ENCODE measurements at regions not wholly inside any gene's neighbourhood (a gene's known extent, or its start where the extent isn't known, plus 50 kb on each side); places are given as distances from the start of the nearest gene placed in this dataset.

DNA sequence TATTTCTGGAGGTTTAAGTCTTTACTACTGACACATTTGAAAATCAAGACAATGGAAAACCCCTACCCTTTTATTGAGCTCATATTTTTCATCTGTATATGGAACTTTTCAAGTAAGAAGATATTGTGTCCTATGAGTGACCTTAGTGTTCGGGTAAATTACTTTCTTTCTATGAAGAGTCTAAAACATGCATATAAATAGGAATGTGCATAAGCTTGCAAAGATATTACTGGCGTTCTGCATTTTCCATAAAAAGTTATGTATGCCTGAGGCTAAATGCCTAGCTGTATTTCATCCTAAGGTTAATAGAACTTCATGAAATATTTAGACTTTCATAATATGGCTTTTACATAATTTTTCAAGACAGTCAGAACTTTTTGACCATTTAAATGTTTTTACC, 495.8 kb upstream of the ADAMTS5 start:
- intact Hi-C loops (cut with micrococcal nuclease; ENCODE audit: unreplicated experiment) = no loop called here
- Mint-ChIP-seq H3K4me3 (ENCODE audit: low read depth, unreplicated experiment) (no peak overlapping the region), H3K27me3 (ENCODE audit: unreplicated experiment) (no peaks in the 10 kb centered on the region), H3K27ac (ENCODE audit: unreplicated experiment) (no peak overlapping the region), H3K36me3 (ENCODE audit: insufficient read depth, unreplicated experiment) (no peaks in the 10 kb centered on the region), H3K9me3 (ENCODE audit: low read depth, unreplicated experiment) (no peaks in the 10 kb centered on the region), H3K4me1 (ENCODE audit: low read depth, unreplicated experiment) (no peaks in the 10 kb centered on the region)
- DNase-seq = no peak
- CTCF ChIA-PET = no interaction called here
- no TSS peak for BruUV-seq (replicated peaks)
- TF ChIP-seq, protein P1, sequence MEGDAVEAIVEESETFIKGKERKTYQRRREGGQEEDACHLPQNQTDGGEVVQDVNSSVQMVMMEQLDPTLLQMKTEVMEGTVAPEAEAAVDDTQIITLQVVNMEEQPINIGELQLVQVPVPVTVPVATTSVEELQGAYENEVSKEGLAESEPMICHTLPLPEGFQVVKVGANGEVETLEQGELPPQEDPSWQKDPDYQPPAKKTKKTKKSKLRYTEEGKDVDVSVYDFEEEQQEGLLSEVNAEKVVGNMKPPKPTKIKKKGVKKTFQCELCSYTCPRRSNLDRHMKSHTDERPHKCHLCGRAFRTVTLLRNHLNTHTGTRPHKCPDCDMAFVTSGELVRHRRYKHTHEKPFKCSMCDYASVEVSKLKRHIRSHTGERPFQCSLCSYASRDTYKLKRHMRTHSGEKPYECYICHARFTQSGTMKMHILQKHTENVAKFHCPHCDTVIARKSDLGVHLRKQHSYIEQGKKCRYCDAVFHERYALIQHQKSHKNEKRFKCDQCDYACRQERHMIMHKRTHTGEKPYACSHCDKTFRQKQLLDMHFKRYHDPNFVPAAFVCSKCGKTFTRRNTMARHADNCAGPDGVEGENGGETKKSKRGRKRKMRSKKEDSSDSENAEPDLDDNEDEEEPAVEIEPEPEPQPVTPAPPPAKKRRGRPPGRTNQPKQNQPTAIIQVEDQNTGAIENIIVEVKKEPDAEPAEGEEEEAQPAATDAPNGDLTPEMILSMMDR (IDR thresholded peaks at IDR 0.05; ENCODE audit: unreplicated experiment) = no peak

DNA sequence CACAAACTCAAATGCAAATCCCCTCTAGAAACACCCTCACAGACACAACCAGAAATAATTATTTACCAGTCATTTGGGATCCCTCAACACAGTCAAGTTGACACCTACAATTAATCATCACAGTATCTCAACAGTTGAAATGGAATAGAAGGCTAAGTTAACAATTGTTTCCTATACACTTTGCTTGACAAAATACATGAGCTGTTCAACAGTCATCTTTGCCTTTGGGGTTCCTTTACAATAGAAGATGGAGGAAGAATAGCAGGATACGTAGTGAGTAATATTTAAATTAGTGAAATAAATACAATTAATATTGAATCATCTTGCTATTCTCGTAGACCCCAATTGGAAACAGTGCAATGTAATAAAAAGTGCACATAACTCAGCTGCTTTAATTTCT, 487.3 kb upstream of the ADAMTS5 start:
- Mint-ChIP-seq H3K36me3 (ENCODE audit: insufficient read depth, unreplicated experiment) (no peaks in the 10 kb centered on the region), H3K4me3 (ENCODE audit: low read depth, unreplicated experiment) (no peak overlapping the region), H3K27ac (ENCODE audit: unreplicated experiment) (no peak overlapping the region), H3K4me1 (ENCODE audit: low read depth, unreplicated experiment) (no peaks in the 10 kb centered on the region), H3K9me3 (ENCODE audit: low read depth, unreplicated experiment) (no peaks in the 10 kb centered on the region), H3K27me3 (ENCODE audit: unreplicated experiment) (no peaks in the 10 kb centered on the region)
- no peak for DNase-seq
- CTCF ChIA-PET = no interaction called here
- BruUV-seq (replicated peaks) = no TSS peak
- TF ChIP-seq, protein P1 (IDR thresholded peaks at IDR 0.05; ENCODE audit: unreplicated experiment) = no peak
- intact Hi-C loops (cut with micrococcal nuclease; ENCODE audit: unreplicated experiment) = no loop called here

DNA sequence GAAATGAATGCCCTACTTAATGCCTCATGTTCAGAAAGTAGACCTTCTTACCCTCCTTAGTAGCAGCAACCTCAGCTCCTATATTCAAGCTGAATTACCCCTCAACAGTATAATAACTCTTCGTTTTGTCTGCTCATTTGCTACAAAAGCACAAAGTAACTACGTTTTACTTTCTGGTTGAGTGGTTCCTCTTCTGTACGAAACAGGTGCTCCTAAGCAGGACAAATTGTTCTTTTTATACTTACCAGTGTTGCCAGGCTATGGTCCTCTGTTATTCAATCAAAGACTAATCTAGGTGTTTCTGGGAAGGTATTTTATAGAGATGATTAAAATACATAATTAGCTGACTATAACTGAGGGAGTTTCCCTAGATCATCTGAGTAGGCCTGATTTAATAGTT, 484.2 kb upstream of the ADAMTS5 start:
- Mint-ChIP-seq H3K4me1 (ENCODE audit: low read depth, unreplicated experiment) (no peaks in the 10 kb centered on the region), H3K27me3 (ENCODE audit: unreplicated experiment) (no peaks in the 10 kb centered on the region), H3K9me3 (ENCODE audit: low read depth, unreplicated experiment) (no peaks in the 10 kb centered on the region), H3K36me3 (ENCODE audit: insufficient read depth, unreplicated experiment) (no peaks in the 10 kb centered on the region), H3K4me3 (ENCODE audit: low read depth, unreplicated experiment) (no peak overlapping the region), H3K27ac (ENCODE audit: unreplicated experiment) (no peak overlapping the region)
- CTCF ChIA-PET = no interaction called here
- no peak for DNase-seq
- TF ChIP-seq, protein P1 (IDR thresholded peaks at IDR 0.05; ENCODE audit: unreplicated experiment) = no peak
- BruUV-seq (replicated peaks) = no TSS peak
- intact Hi-C loops (cut with micrococcal nuclease; ENCODE audit: unreplicated experiment) = no loop called here

DNA sequence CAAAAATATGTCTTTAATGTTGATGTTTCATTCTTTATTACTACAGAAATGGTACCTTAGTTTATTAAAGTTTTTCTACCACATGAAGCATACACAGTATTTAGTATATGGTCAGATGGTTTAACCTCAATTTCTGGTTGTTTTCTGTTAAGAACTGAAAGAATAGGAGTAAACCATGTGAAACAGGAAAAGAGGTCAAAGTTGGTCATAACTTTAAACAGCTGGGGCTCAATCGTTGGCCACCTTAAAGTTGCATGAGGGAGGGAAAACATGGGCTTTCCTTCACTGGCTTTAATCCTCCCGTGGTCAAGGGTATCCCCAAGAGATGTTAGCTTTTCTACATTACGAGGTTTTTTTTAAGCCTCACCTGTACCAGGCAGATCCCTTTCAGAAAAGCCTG, 483.3 kb upstream of the ADAMTS5 start:
- Mint-ChIP-seq H3K4me3 (ENCODE audit: low read depth, unreplicated experiment) (no peak overlapping the region), H3K27me3 (ENCODE audit: unreplicated experiment) (no peaks in the 10 kb centered on the region), H3K27ac (ENCODE audit: unreplicated experiment) (no peak overlapping the region), H3K4me1 (ENCODE audit: low read depth, unreplicated experiment) (no peaks in the 10 kb centered on the region), H3K9me3 (ENCODE audit: low read depth, unreplicated experiment) (no peaks in the 10 kb centered on the region), H3K36me3 (ENCODE audit: insufficient read depth, unreplicated experiment) (no peaks in the 10 kb centered on the region)
- CTCF ChIA-PET = no interaction called here
- no peak for DNase-seq
- intact Hi-C loops (cut with micrococcal nuclease; ENCODE audit: unreplicated experiment) = no loop called here
- no TSS peak for BruUV-seq (replicated peaks)
- TF ChIP-seq, protein P1 (IDR thresholded peaks at IDR 0.05; ENCODE audit: unreplicated experiment) = no peak

DNA sequence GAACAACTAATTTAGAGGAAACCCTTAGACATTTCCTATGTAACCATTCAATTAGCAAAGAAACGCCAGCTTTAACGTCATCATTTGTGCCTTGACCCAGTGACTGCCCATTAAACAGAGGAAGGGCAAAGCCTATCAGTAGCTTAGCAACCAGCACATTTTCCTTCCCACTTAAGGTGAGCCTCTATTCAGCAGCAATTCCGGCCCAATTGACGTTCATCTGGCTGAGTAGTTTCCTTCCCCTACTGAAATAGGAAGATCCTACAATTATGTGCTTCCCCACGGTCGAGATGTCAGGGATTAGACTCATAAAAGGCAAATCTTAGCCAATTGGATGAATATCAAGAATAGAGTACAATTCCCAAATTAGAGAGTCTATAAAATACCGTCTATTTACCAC, 482.1 kb upstream of the ADAMTS5 start:
- BruUV-seq (replicated peaks) = no TSS peak

More for the DNA sequence above, 482.1 kb upstream of the ADAMTS5 start:
- CTCF ChIA-PET = no interaction called here
- no peak overlapping the region for H3K4me3 Mint-ChIP-seq (ENCODE audit: low read depth, unreplicated experiment)
- intact Hi-C loops (cut with micrococcal nuclease; ENCODE audit: unreplicated experiment) = no loop called here
- no peaks in the 10 kb centered on the region for H3K27me3 Mint-ChIP-seq (ENCODE audit: unreplicated experiment)
- no peak overlapping the region for H3K27ac Mint-ChIP-seq (ENCODE audit: unreplicated experiment)
- H3K36me3 Mint-ChIP-seq (ENCODE audit: insufficient read depth, unreplicated experiment) = no peaks in the 10 kb centered on the region
- TF ChIP-seq, protein P1 (IDR thresholded peaks at IDR 0.05; ENCODE audit: unreplicated experiment) = no peak
- no peak for DNase-seq
- no peaks in the 10 kb centered on the region for H3K4me1 Mint-ChIP-seq (ENCODE audit: low read depth, unreplicated experiment)
- no peaks in the 10 kb centered on the region for H3K9me3 Mint-ChIP-seq (ENCODE audit: low read depth, unreplicated experiment)
